ENCODE measurements at regions not wholly inside any gene's neighbourhood (a gene's known extent, or its start where the extent isn't known, plus 50 kb on each side); places are given as distances from the start of the nearest gene placed in this dataset.

DNA sequence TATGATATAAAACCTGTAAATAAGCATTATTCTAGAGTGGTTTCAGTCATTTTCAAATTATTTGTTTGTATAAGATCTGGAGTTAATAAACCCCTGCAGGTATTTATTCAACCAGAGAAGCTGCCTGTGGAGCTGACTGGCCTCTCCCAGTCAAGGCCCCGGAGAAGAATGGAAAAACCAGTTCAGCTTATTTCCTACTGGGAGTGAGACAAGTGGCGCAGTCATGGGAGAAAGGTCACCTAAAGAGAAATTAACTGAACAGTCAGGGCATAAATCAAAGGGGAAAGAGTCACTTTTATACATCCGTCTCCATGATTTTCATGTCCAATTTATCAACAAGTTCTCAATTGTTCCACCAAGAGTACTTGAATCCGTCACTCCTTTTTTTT lies 240.9 kb downstream of the RNF152 start:
- no peak for TF ChIP-seq RB1 (IDR thresholded peaks at IDR 0.05; ENCODE audit: low read depth)
- TF ChIP-seq GTF2B (IDR thresholded peaks at IDR 0.05; ENCODE audit: extremely low read depth, insufficient read length): no peak
- no peak for TF ChIP-seq MYC (IDR thresholded peaks at IDR 0.05; ENCODE audit: low read depth, low read length)
- no peak for TF ChIP-seq MYC (CRISPR knock-in tag; IDR thresholded peaks at IDR 0.05; ENCODE audit: borderline replicate concordance, low read depth)
- TF ChIP-seq ZNF140 (CRISPR knock-in tag; IDR thresholded peaks at IDR 0.05): no peak
- TF ChIP-seq NFE2 (IDR thresholded peaks at IDR 0.05; ENCODE audit: low read depth): no peak
- no peak for TF ChIP-seq ZNF146 (CRISPR knock-in tag; IDR thresholded peaks at IDR 0.05; ENCODE audit: unreplicated experiment)
- no peak for TF ChIP-seq POLR2G (IDR thresholded peaks at IDR 0.05; ENCODE audit: low read depth, low read length)
- TF ChIP-seq, protein P1, sequence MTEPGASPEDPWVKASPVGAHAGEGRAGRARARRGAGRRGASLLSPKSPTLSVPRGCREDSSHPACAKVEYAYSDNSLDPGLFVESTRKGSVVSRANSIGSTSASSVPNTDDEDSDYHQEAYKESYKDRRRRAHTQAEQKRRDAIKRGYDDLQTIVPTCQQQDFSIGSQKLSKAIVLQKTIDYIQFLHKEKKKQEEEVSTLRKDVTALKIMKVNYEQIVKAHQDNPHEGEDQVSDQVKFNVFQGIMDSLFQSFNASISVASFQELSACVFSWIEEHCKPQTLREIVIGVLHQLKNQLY (CRISPR knock-in tag; conservative IDR thresholded peaks at IDR 0.05): no peak
- no peak for TF ChIP-seq CBFA2T3 (IDR thresholded peaks at IDR 0.05)
- TF ChIP-seq CBFA2T2 (conservative IDR thresholded peaks at IDR 0.05): no peak
- TF ChIP-seq NCOA6 (IDR thresholded peaks at IDR 0.05): no peak
- TF ChIP-seq POLR3G (IDR thresholded peaks at IDR 0.05; ENCODE audit: extremely low read depth, insufficient read length, insufficient replicate concordance): no peak
- no peak for TF ChIP-seq PRDM10 (IDR thresholded peaks at IDR 0.05; ENCODE audit: partially characterized antibody)
- TF ChIP-seq DLX4 (CRISPR knock-in tag; IDR thresholded peaks at IDR 0.05): no peak
- no peak for TF ChIP-seq ATF7 (IDR thresholded peaks at IDR 0.05)
- ChIA-PET POLR2A (no interaction called here), CTCF (ENCODE audit: low intra/inter-chr PET ratio) (no interaction called here)
- intact Hi-C loops (cut with micrococcal nuclease) (no loop called here), in situ Hi-C loops (cut with MboI) (no loop called here)
- H3K4me1 ChIP-seq (replicated peaks in 1 of 2; ENCODE audit: control insufficient read depth in 2 of 2, insufficient read depth in 2 of 2, low read length in 2 of 2): no peaks in the 10 kb centered on the region
- no peaks in the 10 kb centered on the region for H4K20me1 ChIP-seq (replicated peaks; ENCODE audit: control insufficient read depth, insufficient read depth, low read length)
- no peaks in the 10 kb centered on the region for H3K36me3 ChIP-seq (ENCODE audit: control insufficient read depth, insufficient read depth, low read length)
- H3K79me2 ChIP-seq (ENCODE audit: control insufficient read depth, insufficient read depth, low read length): no peaks in the 10 kb centered on the region
- DNase-seq (ENCODE audit: extremely low read depth in 1 of 4, low spot score in 3 of 4): no peak
- H3K4me3 ChIP-seq: no peak overlapping the region
- no peaks in the 10 kb centered on the region for H3K9me3 ChIP-seq (replicated peaks; ENCODE audit: control insufficient read depth, insufficient read depth, low read depth, low read length)
- H2AFZ ChIP-seq (ENCODE audit: low read depth, low read length): no peak overlapping the region
- H3K9me1 ChIP-seq (ENCODE audit: control insufficient read depth, insufficient read depth, low read length): no peaks in the 10 kb centered on the region
- FAIRE-seq: no peak
- H3K9ac ChIP-seq (ENCODE audit: insufficient read depth in 1 of 2, low read depth in 2 of 2, low read length in 2 of 2): no peak overlapping the region
- H3K27ac ChIP-seq (ENCODE audit: extremely low read depth, low read depth, low read length): no peak overlapping the region
- 0% methylated on average over 3 of the region's 4 CpGs for WGBS (ENCODE audit: insufficient coverage, low coverage, missing lambda C conversion rate)
- BruUV-seq (replicated peaks): no TSS peak
- H3K4me2 ChIP-seq (ENCODE audit: insufficient read depth, low read length): no peak overlapping the region
- ATAC-seq: no peak
- H3K27me3 ChIP-seq (ENCODE audit: control insufficient read depth in 2 of 2, insufficient read depth in 2 of 2, low read length in 2 of 2): no peaks in the 10 kb centered on the region

Measured in K562 (cell line).